ENCODE measurements at regions not wholly inside any gene's neighbourhood (a gene's known extent, or its start where the extent isn't known, plus 50 kb on each side); places are given as distances from the start of the nearest gene placed in this dataset.

- no peak for TF ChIP-seq CREB1 (IDR thresholded peaks at IDR 0.05)
Measured at GRCh38 chr2:240209493-240209892, 69.0 kb upstream of the OTOS start (continued).

Data from H1 (cell line).